Neural progenitor cell (in vitro differentiated cells): ENCODE measurements at regions not wholly inside any gene's neighbourhood (a gene's known extent, or its start where the extent isn't known, plus 50 kb on each side); places are given as distances from the start of the nearest gene placed in this dataset.

Experiments
- DNase-seq: peaks from one replicate; pipeline ENCODE4 v3.0.0-alpha.2; 2016; ENCODE audit warnings: low spot score
- H2AFZ ChIP-seq: fragments of 200-600 bp; sonication (generic); replicated peaks from 2 replicates; pipeline ENCODE4 v1.6.1; 2016; ENCODE audit warnings: antibody characterized with exemption
- H3F3A ChIP-seq: fragments of 200-600 bp; sonication (generic); 2 replicates; pipeline ENCODE4 v1.6.1; 2016; ENCODE audit warnings: antibody characterized with exemption, low read depth
- H3K27ac ChIP-seq: fragments of 200-600 bp; sonication (generic); 2 replicates; pipeline ENCODE4 v1.5.1; 2016; ENCODE audit warnings: mild to moderate bottlenecking
- H3K27me3 ChIP-seq: fragments of 200-600 bp; sonication (generic); 2 replicates; pipeline ENCODE4 v1.6.1; 2016; ENCODE audit warnings: mild to moderate bottlenecking, moderate library complexity
- H3K36me3 ChIP-seq: fragments of 200-600 bp; sonication (generic); 2 replicates; pipeline ENCODE4 v1.5.1; 2016
- H3K4me1 ChIP-seq: fragments of 200-600 bp; sonication (generic); 2 replicates; pipeline ENCODE4 v1.6.1; 2016; ENCODE audit warnings: mixed run types
- H3K4me2 ChIP-seq: fragments of 200-600 bp; sonication (generic); 2 replicates; pipeline ENCODE4 v1.6.1; 2016
- H3K4me3 ChIP-seq: fragments of 200-600 bp; sonication (generic); 2 replicates; pipeline ENCODE4 v1.5.1; 2016
- H3K79me2 ChIP-seq: fragments of 200-600 bp; sonication (generic); 2 replicates; pipeline ENCODE4 v1.6.1; 2016; ENCODE audit warnings: low read depth
- H3K9ac ChIP-seq: fragments of 200-600 bp; sonication (generic); 2 replicates; pipeline ENCODE4 v1.6.1; 2016
- H3K9me3 ChIP-seq: fragments of 200-600 bp; sonication (generic); 2 replicates; pipeline ENCODE4 v1.5.1; 2016; ENCODE audit warnings: low read depth
- H4K20me1 ChIP-seq: fragments of 200-600 bp; sonication (generic); 2 replicates; pipeline ENCODE4 v1.6.1; 2016; ENCODE audit warnings: low read depth
- H3K27ac Mint-ChIP-seq: 3 replicates; pipeline ENCODE4 v1.8.0; 2021; ENCODE audit warnings: mixed read lengths
- H3K27me3 Mint-ChIP-seq: 2 replicates; pipeline ENCODE4 v1.8.0; 2022; ENCODE audit warnings: low read depth, mild to moderate bottlenecking, inconsistent platforms, moderate library complexity, mixed read lengths; ENCODE audit not compliant: insufficient read depth
- H3K36me3 Mint-ChIP-seq: 3 replicates; pipeline ENCODE4 v1.8.0; 2021; ENCODE audit warnings: mixed read lengths
- H3K4me1 Mint-ChIP-seq: 3 replicates; pipeline ENCODE4 v1.8.0; 2021; ENCODE audit warnings: mixed read lengths
- H3K4me3 Mint-ChIP-seq: 3 replicates; pipeline ENCODE4 v1.8.0; 2021; ENCODE audit warnings: mild to moderate bottlenecking, moderate library complexity, mixed read lengths
- H3K9me3 Mint-ChIP-seq: 3 replicates; pipeline ENCODE4 v1.8.0; 2020; ENCODE audit warnings: mixed read lengths
- CTCF ChIP-seq: fragments of 200-600 bp; sonication (generic); IDR thresholded peaks from 2 replicates; pipeline ENCODE4 v1.5.1; 2017; ENCODE audit warnings: antibody characterized with exemption, mild to moderate bottlenecking
- EZH2 ChIP-seq: fragments of 200-600 bp; sonication (generic); IDR thresholded peaks from 2 replicates; pipeline ENCODE4 v1.6.1; 2017; ENCODE audit warnings: antibody characterized with exemption, mild to moderate bottlenecking, moderate library complexity
- EZH2phosphoT487 ChIP-seq: fragments of 200-600 bp; sonication (generic); IDR thresholded peaks from 2 replicates; pipeline ENCODE4 v1.6.1; 2017; ENCODE audit warnings: antibody characterized with exemption

GRCh38 chr1:208724079-208724478 is 479.9 kb upstream of the PLXNA2 start:
- Histone ChIP-seq H3K27me3 (no peaks in the 10 kb centered on the region), H3K4me1 (no peaks in the 10 kb centered on the region), H2AFZ (no peak overlapping the region), H4K20me1 (no peaks in the 10 kb centered on the region), H3K9ac (no peak overlapping the region), H3K79me2 (no peaks in the 10 kb centered on the region), H3F3A (no peaks in the 10 kb centered on the region), H3K27ac (no peak overlapping the region), H3K36me3 (no peaks in the 10 kb centered on the region), H3K9me3 (peaks cover 12% of the 10 kb centered on the region), H3K4me3 (no peak overlapping the region), H3K4me2 (no peak overlapping the region)
- peaks cover under 1% of the 10 kb centered on the region for H3K4me1 Mint-ChIP-seq
- DNase-seq, result no peak
- peaks cover 4% of the 10 kb centered on the region for H3K27me3 Mint-ChIP-seq
- no peak overlapping the region for H3K27ac Mint-ChIP-seq
- peaks cover 23% of the 10 kb centered on the region for H3K9me3 Mint-ChIP-seq
- no peak for TF ChIP-seq EZH2
- no peak for TF ChIP-seq CTCF
- no peak for TF ChIP-seq EZH2phosphoT487
- peaks cover 4% of the 10 kb centered on the region for H3K36me3 Mint-ChIP-seq
- no peak overlapping the region for H3K4me3 Mint-ChIP-seq

GRCh38 chr1:208728815-208729214 is 484.6 kb upstream of the PLXNA2 start:
- H3K27ac ChIP-seq, result no peak overlapping the region
- no peaks in the 10 kb centered on the region for H3K27me3 Mint-ChIP-seq
- H3K9me3 ChIP-seq, result no peaks in the 10 kb centered on the region
- no peak overlapping the region for H3K27ac Mint-ChIP-seq
- no peak overlapping the region for H2AFZ ChIP-seq
- H3K4me1 ChIP-seq, result peaks cover 10% of the 10 kb centered on the region
- no peaks in the 10 kb centered on the region for H3F3A ChIP-seq
- no peaks in the 10 kb centered on the region for H3K27me3 ChIP-seq
- H3K36me3 Mint-ChIP-seq, result no peaks in the 10 kb centered on the region
- TF ChIP-seq CTCF (no peak), EZH2phosphoT487 (no peak)
- H3K4me3 Mint-ChIP-seq, result no peak overlapping the region
- H3K4me1 Mint-ChIP-seq, result peaks cover 8% of the 10 kb centered on the region
- H3K9ac ChIP-seq, result no peak overlapping the region
- DNase-seq, result no peak
- no peaks in the 10 kb centered on the region for H4K20me1 ChIP-seq
- peaks cover 3% of the 10 kb centered on the region for H3K9me3 Mint-ChIP-seq
- H3K79me2 ChIP-seq, result no peaks in the 10 kb centered on the region
- no peak overlapping the region for H3K4me3 ChIP-seq
- no peaks in the 10 kb centered on the region for H3K36me3 ChIP-seq
- H3K4me2 ChIP-seq, result no peak overlapping the region

GRCh38 chr1:208731981-208732821 is 488.0 kb upstream of the PLXNA2 start:
- H3K4me3 ChIP-seq, result no peak overlapping the region
- H3K4me3 Mint-ChIP-seq, result no peak overlapping the region
- H3K9ac ChIP-seq, result no peak overlapping the region
- H4K20me1 ChIP-seq, result no peaks in the 10 kb centered on the region
- no peaks in the 10 kb centered on the region for H3K9me3 Mint-ChIP-seq
- no peaks in the 10 kb centered on the region for H3K27me3 ChIP-seq
- H3K36me3 ChIP-seq, result no peaks in the 10 kb centered on the region
- H3K79me2 ChIP-seq, result no peaks in the 10 kb centered on the region
- H3K27me3 Mint-ChIP-seq, result no peaks in the 10 kb centered on the region
- no peak overlapping the region for H3K27ac ChIP-seq
- no peak overlapping the region for H3K4me2 ChIP-seq
- H3K4me1 Mint-ChIP-seq, result peaks cover 8% of the 10 kb centered on the region
- no peak overlapping the region for H2AFZ ChIP-seq
- TF ChIP-seq EZH2phosphoT487, result peak; percentile 28
- no peak for TF ChIP-seq CTCF
- DNase-seq, result peak; percentile 7
- peak overlapping the region; percentile 21 for H3K27ac Mint-ChIP-seq
- H3K4me1 ChIP-seq, result peaks cover 10% of the 10 kb centered on the region
- H3K9me3 ChIP-seq, result no peaks in the 10 kb centered on the region
- no peaks in the 10 kb centered on the region for H3K36me3 Mint-ChIP-seq
- H3F3A ChIP-seq, result no peaks in the 10 kb centered on the region
